IMR-90 (cell line): ENCODE measurements at regions not wholly inside any gene's neighbourhood (a gene's known extent, or its start where the extent isn't known, plus 50 kb on each side); places are given as distances from the start of the nearest gene placed in this dataset.

Source experiments
- ATAC-seq: fragments of 200-7000 bp; cut with Tn5 transposase; 2 replicates; pipeline ENCODE4 v1.9.1; 2020; ENCODE audit warnings: low read depth, mild to moderate bottlenecking, moderate library complexity
- BruUV-seq: library from RNA; stranded (reverse); fragments of 400-500 nt; replicated peaks from 2 replicates; lab custom pipeline; 2021; lab: Mats Ljungman, UMichigan
- CTCF ChIA-PET: fragments of 300-600 bp; formaldehyde crosslinking; extraction: SDS; loops from one replicate; lab custom pipeline; 2021; ENCODE audit warnings: antibody characterized with exemption; lab: Yijun Ruan, JAX
- POLR2A ChIA-PET: fragments of 300-600 bp; sonication (Branson Sonifier 250); formaldehyde crosslinking; loops from one replicate; lab custom pipeline; 2022; ENCODE audit warnings: antibody characterized with exemption; ENCODE audit not compliant: unreplicated experiment; lab: Charles Lee
- DNase-seq: peaks from one replicate; pipeline ENCODE4 v3.0.0; 2013
- H2AFZ ChIP-seq: replicated peaks from 2 replicates; pipeline ENCODE3; 2013; ENCODE audit warnings: low read length, mild to moderate bottlenecking; ENCODE audit not compliant: poor library complexity
- H2AK5ac ChIP-seq: 2 replicates; pipeline ENCODE4 v1.6.1; 2013; ENCODE audit warnings: low read depth, low read length, inconsistent platforms
- H2AK9ac ChIP-seq: replicated peaks from 2 replicates; pipeline ENCODE3; 2013; ENCODE audit warnings: mild to moderate bottlenecking, low read depth, low read length, moderate library complexity; ENCODE audit not compliant: poor library complexity
- H2BK120ac ChIP-seq: 2 replicates; pipeline ENCODE4 v1.6.1; 2013; ENCODE audit warnings: low read depth, low read length, inconsistent platforms
- H2BK15ac ChIP-seq: 3 replicates; pipeline ENCODE4 v1.6.1; 2013; ENCODE audit warnings: low read depth, low read length, inconsistent platforms
- H2BK20ac ChIP-seq: 2 replicates; pipeline ENCODE4 v1.6.1; 2013; ENCODE audit warnings: low read depth, mild to moderate bottlenecking, inconsistent platforms, low read length, moderate library complexity
- H2BK5ac ChIP-seq: 2 replicates; pipeline ENCODE4 v1.6.1; 2013; ENCODE audit warnings: mild to moderate bottlenecking, low read depth, low read length, inconsistent platforms; ENCODE audit not compliant: poor library complexity, severe bottlenecking
- H3K14ac ChIP-seq: replicated peaks from 2 replicates; pipeline ENCODE4 v1.6.1; 2013; ENCODE audit warnings: low read depth, low read length, inconsistent platforms
- H3K18ac ChIP-seq: 2 replicates; pipeline ENCODE4 v1.6.1; 2013; ENCODE audit warnings: low read depth, low read length, control low read depth
- H3K23ac ChIP-seq: 2 replicates; pipeline ENCODE4 v1.6.1; 2013; ENCODE audit warnings: low read depth, low read length, inconsistent platforms
- H3K27ac ChIP-seq: 2 replicates; pipeline ENCODE4 v1.5.1; 2013; ENCODE audit warnings: mild to moderate bottlenecking, control low read depth, low read length; ENCODE audit not compliant: insufficient read depth
- H3K27me3 ChIP-seq: 2 replicates; pipeline ENCODE4 v1.6.1; 2013; ENCODE audit warnings: low read length; ENCODE audit not compliant: control insufficient read depth, insufficient read depth
- H3K36me3 ChIP-seq: 2 replicates; pipeline ENCODE4 v1.6.1; 2013; ENCODE audit warnings: low read length, mixed read lengths; ENCODE audit not compliant: control insufficient read depth, insufficient read depth
- H3K4ac ChIP-seq: 2 replicates; pipeline ENCODE4 v1.6.1; 2013; ENCODE audit warnings: low read depth, low read length, inconsistent platforms
- H3K4me1 ChIP-seq: 2 replicates; pipeline ENCODE4 v1.6.1; 2013; ENCODE audit warnings: low read length, mixed read lengths; ENCODE audit not compliant: control insufficient read depth, insufficient read depth
- H3K4me2 ChIP-seq: 2 replicates; pipeline ENCODE4 v1.6.1; 2013; ENCODE audit warnings: low read depth, mild to moderate bottlenecking, control low read depth, low read length, moderate library complexity
- H3K4me3 ChIP-seq: 2 replicates; pipeline ENCODE4 v1.5.1; 2013; ENCODE audit warnings: low read depth, mild to moderate bottlenecking, control low read depth, low read length, moderate library complexity; ENCODE audit not compliant: insufficient read depth
- H3K56ac ChIP-seq: 2 replicates; pipeline ENCODE4 v1.6.1; 2013; ENCODE audit warnings: low read length, inconsistent platforms; ENCODE audit not compliant: insufficient read depth; ENCODE audit errors: extremely low read depth
- H3K79me1 ChIP-seq, 2 experiments: 2 replicates each; pipeline ENCODE4 v1.6.1; 2013; ENCODE audit warnings: low read length in 2 of 2, inconsistent platforms in 1 of 2, low read depth in 1 of 2
- H3K9ac ChIP-seq: 2 replicates; pipeline ENCODE4 v1.6.1; 2013; ENCODE audit warnings: low read depth, low read length, control low read depth
- H3K9me1 ChIP-seq: 2 replicates; pipeline ENCODE4 v1.6.1; 2013; ENCODE audit warnings: low read length, inconsistent platforms; ENCODE audit not compliant: insufficient read depth
- H3K9me3 ChIP-seq: 2 replicates; pipeline ENCODE4 v1.6.1; 2013; ENCODE audit warnings: low read length; ENCODE audit not compliant: control insufficient read depth, insufficient read depth
- H4K20me1 ChIP-seq: 2 replicates; pipeline ENCODE4 v1.6.1; 2013; ENCODE audit warnings: low read length, inconsistent platforms; ENCODE audit not compliant: insufficient read depth
- H4K5ac ChIP-seq: 2 replicates; pipeline ENCODE4 v1.6.1; 2013; ENCODE audit warnings: mild to moderate bottlenecking, low read depth, low read length, control low read depth
- H4K8ac ChIP-seq, 2 experiments: 2 replicates each; pipeline ENCODE4 v1.6.1; 2013; ENCODE audit warnings: low read depth in 2 of 2, low read length in 2 of 2, control low read depth in 1 of 2, inconsistent platforms in 1 of 2
- H4K91ac ChIP-seq: 2 replicates; pipeline ENCODE4 v1.6.1; 2013; ENCODE audit warnings: low read depth, low read length, inconsistent platforms; ENCODE audit not compliant: insufficient read depth
- CHD1 ChIP-seq: IDR thresholded peaks from 2 replicates; pipeline ENCODE4 v1.6.1; 2012; ENCODE audit warnings: low read depth, low read length, improper control_type of control experiment
- MAFK ChIP-seq: IDR thresholded peaks from 2 replicates; pipeline ENCODE4 v1.6.1; 2012; ENCODE audit warnings: low read depth, low read length, improper control_type of control experiment
- MAZ ChIP-seq: IDR thresholded peaks from 2 replicates; pipeline ENCODE4 v1.6.1; 2012; ENCODE audit warnings: low read depth, mild to moderate bottlenecking, low read length, improper control_type of control experiment, moderate library complexity, borderline replicate concordance
- MXI1 ChIP-seq: IDR thresholded peaks from 2 replicates; pipeline ENCODE4 v1.6.1; 2012; ENCODE audit warnings: low read depth, mild to moderate bottlenecking, low read length, moderate library complexity, borderline replicate concordance
- NFE2L2 ChIP-seq: fragments of 150-350 bp; IDR thresholded peaks from 2 replicates; pipeline ENCODE4 v1.6.1; 2016; ENCODE audit warnings: low read depth, mild to moderate bottlenecking, low read length
- RAD21 ChIP-seq: IDR thresholded peaks from 2 replicates; pipeline ENCODE4 v1.6.1; 2012; ENCODE audit warnings: low read length, improper control_type of control experiment
- RFX5 ChIP-seq: IDR thresholded peaks from 2 replicates; pipeline ENCODE4 v1.8.0; 2012; ENCODE audit warnings: low read depth, mild to moderate bottlenecking, low read length, moderate library complexity
- WGBS, 2 experiments: methylation state at CpG; one replicate each; pipeline versions ENCODE4 v1.1.5 to v1.1.7; 2013; ENCODE audit warnings: missing lambda C conversion rate in 2 of 2; ENCODE audit not compliant: insufficient read length in 1 of 2; ENCODE audit errors: extremely low coverage in 2 of 2; 5-methylcytosine and 5-hydroxymethylcytosine counted together
- dilution Hi-C: fragments of 300-500 bp; cut with HindIII; formaldehyde crosslinking; loops from one replicate; pipeline ENCODE4 v1.14.3; 2018; ENCODE audit warnings: low sequenced_read_pairs; ENCODE audit not compliant: unreplicated experiment
- in situ Hi-C: fragments of 300-500 bp; cut with MboI; formaldehyde crosslinking; loops from 3 replicates; pipeline ENCODE4 v1.14.3; 2019; ENCODE audit warnings: low sequenced_read_pairs, inconsistent platforms, mixed read lengths
- intact Hi-C: fragments of 100-400 bp; cut with micrococcal nuclease; formaldehyde crosslinking; loops from 2 replicates; pipeline ENCODE4 v1.10.0; 2022
- TF ChIP-seq, protein P1 (sequence below): fragments of 150-350 bp; IDR thresholded peaks from 2 replicates; pipeline ENCODE4 v1.6.1; 2017; ENCODE audit warnings: mild to moderate bottlenecking, antibody characterized with exemption, low read length, low read depth
- TF ChIP-seq, protein P2 (sequence below): fragments of 150-350 bp; IDR thresholded peaks from 2 replicates; pipeline ENCODE4 v1.6.1; 2016; ENCODE audit warnings: low read depth, mild to moderate bottlenecking, low read length, moderate library complexity, borderline replicate concordance

DNA sequence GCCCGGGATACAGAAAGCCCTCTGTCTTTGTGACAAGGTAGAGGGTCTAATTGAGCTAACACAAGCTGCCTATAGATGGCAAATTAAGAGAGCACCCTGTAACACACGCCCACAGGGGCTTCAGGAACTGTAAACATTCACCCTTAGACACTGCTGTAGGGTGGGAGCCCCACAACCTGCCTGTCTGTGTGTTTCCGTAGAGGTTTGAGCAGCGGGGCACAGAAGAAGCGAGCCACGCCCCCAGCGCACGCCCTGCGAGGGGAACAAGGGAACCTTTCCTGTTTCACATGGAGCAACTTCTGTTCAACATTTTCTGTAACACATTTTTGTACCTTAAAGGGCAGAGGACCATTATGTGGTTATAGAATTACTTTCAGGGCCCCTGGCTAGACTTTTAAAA, 231.7 kb upstream of the EXOC2 start:
- Histone ChIP-seq H2BK15ac (no peak overlapping the region), H2BK5ac (no peak overlapping the region), H3K9me1 (no peaks in the 10 kb centered on the region), H2BK20ac (no peak overlapping the region), H4K91ac (no peak overlapping the region), H3K27me3 (peaks cover 13% of the 10 kb centered on the region), H3K4me1 (no peaks in the 10 kb centered on the region), H3K4me3 (no peak overlapping the region), H3K36me3 (no peaks in the 10 kb centered on the region), H3K4me2 (no peak overlapping the region), H2AK5ac (no peak overlapping the region), H4K8ac (no peak overlapping the region), H3K9me3 (peaks cover 17% of the 10 kb centered on the region), H3K18ac (no peak overlapping the region), H3K79me1 (no peaks in the 10 kb centered on the region), H3K27ac (no peak overlapping the region), H2AK9ac (no peak overlapping the region), H4K5ac (no peak overlapping the region), H3K23ac (no peak overlapping the region), H3K9ac (no peak overlapping the region), H3K56ac (no peak overlapping the region), H4K20me1 (no peaks in the 10 kb centered on the region), H3K4ac (no peak overlapping the region), H2AFZ (no peak overlapping the region), H3K14ac (no peak overlapping the region), H2BK120ac (no peak overlapping the region)
- POLR2A ChIA-PET = no interaction called here
- CTCF ChIA-PET = no interaction called here
- in situ Hi-C loops = loop anchor here (25.0 kb wide), 1 partner anchor 463 kb away; the partner anchor contains the start of gene FOXF2
- dilution Hi-C loops = no loop called here
- no peak for TF ChIP-seq NFE2L2
- no peak for TF ChIP-seq MXI1
- no peak for TF ChIP-seq RFX5
- TF ChIP-seq CHD1 = no peak
- TF ChIP-seq MAFK = no peak
- TF ChIP-seq RAD21 = no peak
- TF ChIP-seq, protein P1, sequence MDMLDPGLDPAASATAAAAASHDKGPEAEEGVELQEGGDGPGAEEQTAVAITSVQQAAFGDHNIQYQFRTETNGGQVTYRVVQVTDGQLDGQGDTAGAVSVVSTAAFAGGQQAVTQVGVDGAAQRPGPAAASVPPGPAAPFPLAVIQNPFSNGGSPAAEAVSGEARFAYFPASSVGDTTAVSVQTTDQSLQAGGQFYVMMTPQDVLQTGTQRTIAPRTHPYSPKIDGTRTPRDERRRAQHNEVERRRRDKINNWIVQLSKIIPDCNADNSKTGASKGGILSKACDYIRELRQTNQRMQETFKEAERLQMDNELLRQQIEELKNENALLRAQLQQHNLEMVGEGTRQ = no peak
- TF ChIP-seq, protein P2, sequence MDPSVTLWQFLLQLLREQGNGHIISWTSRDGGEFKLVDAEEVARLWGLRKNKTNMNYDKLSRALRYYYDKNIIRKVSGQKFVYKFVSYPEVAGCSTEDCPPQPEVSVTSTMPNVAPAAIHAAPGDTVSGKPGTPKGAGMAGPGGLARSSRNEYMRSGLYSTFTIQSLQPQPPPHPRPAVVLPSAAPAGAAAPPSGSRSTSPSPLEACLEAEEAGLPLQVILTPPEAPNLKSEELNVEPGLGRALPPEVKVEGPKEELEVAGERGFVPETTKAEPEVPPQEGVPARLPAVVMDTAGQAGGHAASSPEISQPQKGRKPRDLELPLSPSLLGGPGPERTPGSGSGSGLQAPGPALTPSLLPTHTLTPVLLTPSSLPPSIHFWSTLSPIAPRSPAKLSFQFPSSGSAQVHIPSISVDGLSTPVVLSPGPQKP = no peak
- TF ChIP-seq MAZ = no peak
- 80% methylated on average over 2 of the region's 9 CpGs; no CpG with 5 or more reads in 1 of the 2 experiments for WGBS, 2 experiments
- BruUV-seq = no TSS peak
- no peak for ATAC-seq
- intact Hi-C loops = no loop called here
- no peak for DNase-seq
